ENCODE measurements at regions not wholly inside any gene's neighbourhood (a gene's known extent, or its start where the extent isn't known, plus 50 kb on each side); places are given as distances from the start of the nearest gene placed in this dataset.

GRCh38 chr2:83742117-83742782, 716.8 kb downstream of the SUCLG1 start:
- H3K27ac Mint-ChIP-seq: no peak overlapping the region
- H3K4me1 Mint-ChIP-seq: no peaks in the 10 kb centered on the region
- no peaks in the 10 kb centered on the region for H3K36me3 Mint-ChIP-seq
- no peaks in the 10 kb centered on the region for H3K27me3 Mint-ChIP-seq
- no peak for ATAC-seq
- H3K9me3 Mint-ChIP-seq (ENCODE audit: low read depth): peaks cover 17% of the 10 kb centered on the region
- DNase-seq: no peak
- CTCF ChIA-PET: no interaction called here
- no peak overlapping the region for H3K4me3 Mint-ChIP-seq

GRCh38 chr2:83730223-83730622, 728.9 kb downstream of the SUCLG1 start:
- DNase-seq (no peak), ATAC-seq (no peak)
- Mint-ChIP-seq H3K4me3 (no peak overlapping the region), H3K4me1 (no peaks in the 10 kb centered on the region), H3K36me3 (no peaks in the 10 kb centered on the region), H3K9me3 (ENCODE audit: low read depth) (peaks cover 11% of the 10 kb centered on the region), H3K27ac (no peak overlapping the region), H3K27me3 (no peaks in the 10 kb centered on the region)
- CTCF ChIA-PET: no interaction called here

GRCh38 chr2:83725735-83726134, 733.3 kb downstream of the SUCLG1 start:
- Mint-ChIP-seq H3K27me3 (no peaks in the 10 kb centered on the region), H3K36me3 (no peaks in the 10 kb centered on the region), H3K4me3 (no peak overlapping the region), H3K27ac (no peak overlapping the region), H3K9me3 (ENCODE audit: low read depth) (peaks cover 9% of the 10 kb centered on the region), H3K4me1 (no peaks in the 10 kb centered on the region)
- CTCF ChIA-PET: no interaction called here
- DNase-seq (no peak), ATAC-seq (no peak)

- no peaks in the 10 kb centered on the region for H3K9me3 Mint-ChIP-seq (ENCODE audit: low read depth)
- no peaks in the 10 kb centered on the region for H3K4me1 Mint-ChIP-seq
- ATAC-seq: no peak
- H3K4me3 Mint-ChIP-seq: no peak overlapping the region
- CTCF ChIA-PET: no interaction called here
- no peak for DNase-seq
- no peaks in the 10 kb centered on the region for H3K36me3 Mint-ChIP-seq
- no peak overlapping the region for H3K27ac Mint-ChIP-seq
- H3K27me3 Mint-ChIP-seq: no peaks in the 10 kb centered on the region
These were observed 753.9 kb downstream of the SUCLG1 start for GRCh38 chr2:83705146-83705545.

- H3K36me3 Mint-ChIP-seq: no peaks in the 10 kb centered on the region
- DNase-seq (no peak), ATAC-seq (no peak)
- no peak overlapping the region for H3K27ac Mint-ChIP-seq
- no peaks in the 10 kb centered on the region for H3K4me1 Mint-ChIP-seq
- CTCF ChIA-PET: no interaction called here
- no peak overlapping the region for H3K4me3 Mint-ChIP-seq
- no peaks in the 10 kb centered on the region for H3K9me3 Mint-ChIP-seq (ENCODE audit: low read depth)
- H3K27me3 Mint-ChIP-seq: no peaks in the 10 kb centered on the region
These were observed 755.5 kb downstream of the SUCLG1 start for GRCh38 chr2:83703598-83703997.

- DNase-seq (no peak), ATAC-seq (no peak)
- H3K4me1 Mint-ChIP-seq: no peaks in the 10 kb centered on the region
- CTCF ChIA-PET: no interaction called here
- no peaks in the 10 kb centered on the region for H3K9me3 Mint-ChIP-seq (ENCODE audit: low read depth)
- no peak overlapping the region for H3K27ac Mint-ChIP-seq
- H3K27me3 Mint-ChIP-seq: no peaks in the 10 kb centered on the region
- H3K36me3 Mint-ChIP-seq: no peaks in the 10 kb centered on the region
- H3K4me3 Mint-ChIP-seq: no peak overlapping the region
These were observed 762.2 kb downstream of the SUCLG1 start for GRCh38 chr2:83696838-83697237.

- DNase-seq (no peak), ATAC-seq (no peak)
- CTCF ChIA-PET: no interaction called here
- H3K27ac Mint-ChIP-seq: no peak overlapping the region
- H3K9me3 Mint-ChIP-seq (ENCODE audit: low read depth): no peaks in the 10 kb centered on the region
- H3K27me3 Mint-ChIP-seq: no peaks in the 10 kb centered on the region
- H3K4me1 Mint-ChIP-seq: no peaks in the 10 kb centered on the region
- H3K4me3 Mint-ChIP-seq: no peak overlapping the region
- no peaks in the 10 kb centered on the region for H3K36me3 Mint-ChIP-seq
These were observed 763.5 kb downstream of the SUCLG1 start for GRCh38 chr2:83695530-83695929.

- no peaks in the 10 kb centered on the region for H3K4me1 Mint-ChIP-seq
- H3K9me3 Mint-ChIP-seq (ENCODE audit: low read depth): no peaks in the 10 kb centered on the region
- CTCF ChIA-PET: no interaction called here
These were observed 764.0 kb downstream of the SUCLG1 start for GRCh38 chr2:83695037-83695436.

GRCh38 chr2:83689402-83689801, 769.7 kb downstream of the SUCLG1 start:
- no peaks in the 10 kb centered on the region for H3K36me3 Mint-ChIP-seq
- no peak for ATAC-seq
- no peaks in the 10 kb centered on the region for H3K4me1 Mint-ChIP-seq
- H3K9me3 Mint-ChIP-seq (ENCODE audit: low read depth): no peaks in the 10 kb centered on the region
- no peak overlapping the region for H3K27ac Mint-ChIP-seq
- H3K4me3 Mint-ChIP-seq: no peak overlapping the region
- CTCF ChIA-PET: no interaction called here
- no peaks in the 10 kb centered on the region for H3K27me3 Mint-ChIP-seq
- DNase-seq: no peak

More at GRCh38 chr2:83695037-83695436, 764.0 kb downstream of the SUCLG1 start:
- H3K27ac Mint-ChIP-seq: no peak overlapping the region
- no peaks in the 10 kb centered on the region for H3K27me3 Mint-ChIP-seq
- H3K4me3 Mint-ChIP-seq: no peak overlapping the region
- ATAC-seq: no peak
- H3K36me3 Mint-ChIP-seq: no peaks in the 10 kb centered on the region
- DNase-seq: no peak

- H3K4me1 Mint-ChIP-seq: no peaks in the 10 kb centered on the region
- CTCF ChIA-PET: no interaction called here
- H3K9me3 Mint-ChIP-seq (ENCODE audit: low read depth): no peaks in the 10 kb centered on the region
- no peak overlapping the region for H3K4me3 Mint-ChIP-seq
- H3K27me3 Mint-ChIP-seq: no peaks in the 10 kb centered on the region
- H3K27ac Mint-ChIP-seq: no peak overlapping the region
- H3K36me3 Mint-ChIP-seq: no peaks in the 10 kb centered on the region
- ATAC-seq (no peak), DNase-seq (no peak)
These were observed 772.2 kb downstream of the SUCLG1 start for GRCh38 chr2:83686863-83687262.

- Mint-ChIP-seq H3K9me3 (ENCODE audit: low read depth) (peaks cover 2% of the 10 kb centered on the region), H3K4me3 (no peak overlapping the region), H3K4me1 (no peaks in the 10 kb centered on the region), H3K36me3 (no peaks in the 10 kb centered on the region), H3K27ac (no peak overlapping the region), H3K27me3 (no peaks in the 10 kb centered on the region)
- DNase-seq (no peak), ATAC-seq (no peak)
- CTCF ChIA-PET: no interaction called here
These were observed 785.0 kb downstream of the SUCLG1 start for GRCh38 chr2:83674050-83674449.

GRCh38 chr2:83665894-83666293, 793.2 kb downstream of the SUCLG1 start:
- CTCF ChIA-PET: no interaction called here
- ATAC-seq (no peak), DNase-seq (no peak)
- Mint-ChIP-seq H3K4me3 (no peak overlapping the region), H3K27me3 (no peaks in the 10 kb centered on the region), H3K36me3 (no peaks in the 10 kb centered on the region), H3K27ac (no peak overlapping the region), H3K4me1 (no peaks in the 10 kb centered on the region), H3K9me3 (ENCODE audit: low read depth) (peaks cover 4% of the 10 kb centered on the region)

- H3K9me3 Mint-ChIP-seq (ENCODE audit: low read depth): peaks cover 4% of the 10 kb centered on the region
- no peaks in the 10 kb centered on the region for H3K4me1 Mint-ChIP-seq
- H3K4me3 Mint-ChIP-seq: no peak overlapping the region
- no peaks in the 10 kb centered on the region for H3K27me3 Mint-ChIP-seq
- DNase-seq (no peak), ATAC-seq (no peak)
- CTCF ChIA-PET: no interaction called here
- no peaks in the 10 kb centered on the region for H3K36me3 Mint-ChIP-seq
- H3K27ac Mint-ChIP-seq: no peak overlapping the region
These were observed 793.9 kb downstream of the SUCLG1 start for GRCh38 chr2:83665154-83665553.

GRCh38 chr2:83661711-83662110, 797.4 kb downstream of the SUCLG1 start:
- CTCF ChIA-PET: interaction anchor here (0.7 kb wide), 1 partner anchor 32 kb away, joined by 3 read pairs; no protein-coding TSS in a partner anchor
- no peaks in the 10 kb centered on the region for H3K27me3 Mint-ChIP-seq
- no peaks in the 10 kb centered on the region for H3K4me1 Mint-ChIP-seq
- no peak overlapping the region for H3K27ac Mint-ChIP-seq
- H3K9me3 Mint-ChIP-seq (ENCODE audit: low read depth): peaks cover 2% of the 10 kb centered on the region
- ATAC-seq: no peak
- no peak for DNase-seq
- no peaks in the 10 kb centered on the region for H3K36me3 Mint-ChIP-seq
- no peak overlapping the region for H3K4me3 Mint-ChIP-seq

GRCh38 chr2:83654091-83654611, 804.9 kb downstream of the SUCLG1 start:
- Mint-ChIP-seq H3K27me3 (no peaks in the 10 kb centered on the region), H3K9me3 (ENCODE audit: low read depth) (no peaks in the 10 kb centered on the region), H3K36me3 (no peaks in the 10 kb centered on the region), H3K4me3 (no peak overlapping the region), H3K4me1 (no peaks in the 10 kb centered on the region), H3K27ac (no peak overlapping the region)
- DNase-seq (no peak), ATAC-seq (no peak)
- CTCF ChIA-PET: no interaction called here

Data from activated CD8-positive, alpha-beta memory T cell treated with anti-CD3 and anti-CD28 coated beads, Interleukin-2, amount 10 ng/mL, durations not matched to agents 7 days and 5 days (primary cell).